ENCODE measurements at regions not wholly inside any gene's neighbourhood (a gene's known extent, or its start where the extent isn't known, plus 50 kb on each side); places are given as distances from the start of the nearest gene placed in this dataset.

DNA sequence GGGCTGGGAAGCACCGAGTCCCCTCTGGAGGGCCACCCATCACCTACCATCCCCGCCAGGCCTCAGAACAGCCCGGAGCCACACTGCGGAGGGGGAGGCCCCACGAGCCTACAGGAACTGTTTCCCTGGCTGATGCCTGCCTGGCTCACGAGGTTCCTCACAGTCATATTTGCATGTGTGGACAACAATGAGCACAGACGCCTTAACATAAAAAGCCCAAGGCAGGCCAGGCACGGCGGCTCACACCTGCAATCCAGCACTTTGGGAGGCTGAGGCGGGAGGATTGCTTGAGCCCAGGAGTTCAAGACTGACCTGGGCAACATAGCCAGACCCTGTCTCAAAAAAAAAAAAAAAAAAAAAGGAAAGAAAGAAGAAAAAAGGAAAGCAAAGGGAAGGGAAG is 125.9 kb downstream of the FAM53A start:
- DNase-seq (ENCODE audit: low read depth), result no peak

DNA sequence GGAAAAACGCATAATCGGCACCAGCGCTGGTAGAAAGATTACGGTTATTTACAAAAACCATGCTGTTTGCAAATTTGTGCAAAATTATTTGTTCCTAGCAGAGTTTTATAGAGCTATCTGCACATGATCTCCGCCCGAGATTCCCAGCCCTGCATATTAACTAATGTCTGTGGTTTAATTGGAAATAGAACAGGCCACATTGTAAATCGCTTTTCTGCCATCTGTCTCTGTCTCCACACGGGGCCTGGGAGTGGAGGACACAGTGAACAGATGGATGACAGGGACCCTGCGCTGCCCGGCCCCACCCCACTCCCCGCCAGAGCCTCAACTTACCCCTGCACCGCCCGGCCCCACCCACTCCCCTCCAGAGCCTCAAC is 126.9 kb downstream of the FAM53A start:
- no peak for TF ChIP-seq CTCF (conservative IDR thresholded peaks at IDR 0.05; ENCODE audit: control insufficient read depth, insufficient read depth, low read depth, low read length)
- H3K4me3 ChIP-seq (ENCODE audit: control insufficient read depth, low read depth, low read length), result no peak overlapping the region
- no peak for DNase-seq (ENCODE audit: low read depth)

More for the DNA sequence above, 125.9 kb downstream of the FAM53A start:
- no peak overlapping the region for H3K4me3 ChIP-seq (ENCODE audit: control insufficient read depth, low read depth, low read length)
- no peak for TF ChIP-seq CTCF (conservative IDR thresholded peaks at IDR 0.05; ENCODE audit: control insufficient read depth, insufficient read depth, low read depth, low read length)

GRCh38 chr4:1556541-1557220 is 127.4 kb downstream of the FAM53A start:
- TF ChIP-seq CTCF (conservative IDR thresholded peaks at IDR 0.05; ENCODE audit: control insufficient read depth, insufficient read depth, low read depth, low read length), result no peak
- H3K4me3 ChIP-seq (ENCODE audit: control insufficient read depth, low read depth, low read length), result no peak overlapping the region
- DNase-seq (ENCODE audit: low read depth), result no peak

GRCh38 chr4:1554876-1555265 is 129.2 kb downstream of the FAM53A start:
- no peak overlapping the region for H3K4me3 ChIP-seq (ENCODE audit: control insufficient read depth, low read depth, low read length)
- no peak for TF ChIP-seq CTCF (conservative IDR thresholded peaks at IDR 0.05; ENCODE audit: control insufficient read depth, insufficient read depth, low read depth, low read length)
- DNase-seq (ENCODE audit: low read depth), result no peak

- no peak overlapping the region for H3K4me3 ChIP-seq (ENCODE audit: control insufficient read depth, low read depth, low read length)
- no peak for TF ChIP-seq CTCF (conservative IDR thresholded peaks at IDR 0.05; ENCODE audit: control insufficient read depth, insufficient read depth, low read depth, low read length)
- DNase-seq (ENCODE audit: low read depth), result no peak
Observed at GRCh38 chr4:1554246-1554875, 129.8 kb downstream of the FAM53A start.

GRCh38 chr4:1553365-1553764 is 130.7 kb downstream of the FAM53A start:
- TF ChIP-seq CTCF (conservative IDR thresholded peaks at IDR 0.05; ENCODE audit: control insufficient read depth, insufficient read depth, low read depth, low read length), result no peak
- H3K4me3 ChIP-seq (ENCODE audit: control insufficient read depth, low read depth, low read length), result no peak overlapping the region
- DNase-seq (ENCODE audit: low read depth), result no peak
